GM21737 (cell line): ENCODE measurements at regions not wholly inside any gene's neighbourhood (a gene's known extent, or its start where the extent isn't known, plus 50 kb on each side); places are given as distances from the start of the nearest gene placed in this dataset.

Experiments
- ATAC-seq: cut with Tn5 transposase; IDR thresholded peaks from one replicate; pipeline ENCODE4 v1.9.1; 2021; ENCODE audit warnings: mild to moderate bottlenecking, moderate library complexity; ENCODE audit not compliant: unreplicated experiment

DNA sequence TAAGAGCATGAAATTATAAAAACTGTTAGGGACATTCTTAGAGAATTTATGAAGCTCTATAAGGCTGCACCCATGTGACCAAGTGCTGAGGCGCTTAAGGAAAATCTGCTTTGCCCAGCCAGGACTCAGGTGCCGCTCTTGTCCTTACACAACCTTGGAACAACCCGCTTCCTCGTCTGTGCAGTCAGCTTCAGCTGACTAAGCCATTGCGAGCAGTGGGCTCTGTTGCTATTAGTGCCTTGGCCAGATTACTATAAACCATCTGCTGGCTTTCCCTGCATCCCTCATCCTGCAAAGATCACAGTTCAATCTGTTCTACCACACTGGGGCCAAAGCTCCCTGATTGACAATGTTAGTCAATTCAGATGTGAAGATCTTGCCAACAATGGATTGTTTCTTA, 89.1 kb upstream of the E2F3 start:
- ATAC-seq: no peak

- no peak for ATAC-seq
Observed at GRCh38 chr6:20313051-20313450, 88.6 kb upstream of the E2F3 start.

DNA sequence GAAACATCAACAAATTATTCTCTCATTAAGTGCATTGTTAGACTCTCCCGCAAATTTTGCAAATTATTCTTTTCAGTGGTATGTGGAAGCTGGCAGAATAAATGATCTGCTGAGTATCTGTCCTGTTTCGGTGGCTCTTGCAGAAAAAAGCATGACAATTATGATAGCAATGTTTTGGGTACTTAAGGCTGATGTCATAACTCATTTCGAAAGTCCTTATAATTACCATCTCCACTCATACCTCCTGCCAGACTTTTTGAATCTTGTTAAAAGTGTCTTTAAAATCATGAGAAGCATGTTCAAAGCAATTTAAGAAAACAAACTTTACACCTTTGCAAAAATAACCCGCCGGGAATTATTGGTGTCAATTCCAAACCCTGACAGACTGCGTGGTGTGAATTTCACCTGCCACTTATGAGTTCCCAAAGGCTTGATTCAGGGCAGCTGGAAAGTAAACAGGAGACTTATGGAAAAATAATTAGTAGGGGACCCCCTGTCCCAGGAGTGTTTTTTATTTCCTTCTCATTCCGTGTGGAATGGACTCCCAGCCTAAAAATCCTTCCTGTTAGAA, 87.6 kb upstream of the E2F3 start:
- no peak for ATAC-seq

DNA sequence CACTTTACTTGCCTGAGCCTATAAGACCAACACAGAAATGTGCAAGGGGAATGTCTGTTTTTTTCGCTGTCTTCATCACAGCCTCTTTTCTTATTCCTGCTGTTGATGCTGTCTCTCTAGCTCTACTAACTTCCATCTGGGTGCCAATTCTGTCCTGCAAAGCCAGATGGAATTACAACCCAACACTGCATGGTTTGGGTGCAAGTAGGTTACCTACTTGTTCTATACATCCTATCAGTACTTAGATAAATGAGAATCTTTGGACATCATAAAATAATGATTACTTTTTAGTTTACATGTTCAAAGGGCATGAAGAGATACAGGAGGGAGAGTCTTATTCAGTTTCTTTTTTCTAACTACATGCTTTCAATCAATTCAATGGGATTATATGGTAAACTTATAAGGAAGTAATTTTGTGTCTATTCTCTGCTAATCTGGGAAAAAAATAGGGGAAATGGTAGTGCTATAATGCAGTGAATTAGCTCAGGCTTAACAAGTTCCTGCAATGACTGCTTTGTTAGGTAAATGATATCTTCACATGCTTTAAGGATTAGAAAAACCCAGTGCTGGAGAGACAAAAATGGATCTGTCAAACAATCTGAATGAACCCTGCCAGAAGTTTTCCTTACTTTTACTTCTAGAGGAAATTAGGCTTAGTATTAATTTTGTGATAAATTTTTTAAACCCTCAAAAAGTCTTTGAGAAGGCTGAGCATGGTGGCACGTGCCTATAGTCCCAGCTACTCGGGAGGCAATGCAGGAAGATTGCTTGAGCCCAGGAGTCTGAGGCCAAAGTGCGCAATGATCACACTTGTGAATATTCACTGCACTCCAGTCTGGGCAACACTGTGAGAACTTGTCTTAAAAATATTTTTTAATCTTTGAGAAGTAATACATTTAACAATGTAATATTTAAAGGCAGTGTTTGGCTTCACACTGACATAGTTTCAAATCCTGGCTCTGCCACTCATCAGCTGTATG, 86.5 kb upstream of the E2F3 start:
- no peak for ATAC-seq

GRCh38 chr6:20317430-20317829, 84.2 kb upstream of the E2F3 start:
- no peak for ATAC-seq

GRCh38 chr6:20318851-20319387, 82.8 kb upstream of the E2F3 start:
- ATAC-seq: no peak

DNA sequence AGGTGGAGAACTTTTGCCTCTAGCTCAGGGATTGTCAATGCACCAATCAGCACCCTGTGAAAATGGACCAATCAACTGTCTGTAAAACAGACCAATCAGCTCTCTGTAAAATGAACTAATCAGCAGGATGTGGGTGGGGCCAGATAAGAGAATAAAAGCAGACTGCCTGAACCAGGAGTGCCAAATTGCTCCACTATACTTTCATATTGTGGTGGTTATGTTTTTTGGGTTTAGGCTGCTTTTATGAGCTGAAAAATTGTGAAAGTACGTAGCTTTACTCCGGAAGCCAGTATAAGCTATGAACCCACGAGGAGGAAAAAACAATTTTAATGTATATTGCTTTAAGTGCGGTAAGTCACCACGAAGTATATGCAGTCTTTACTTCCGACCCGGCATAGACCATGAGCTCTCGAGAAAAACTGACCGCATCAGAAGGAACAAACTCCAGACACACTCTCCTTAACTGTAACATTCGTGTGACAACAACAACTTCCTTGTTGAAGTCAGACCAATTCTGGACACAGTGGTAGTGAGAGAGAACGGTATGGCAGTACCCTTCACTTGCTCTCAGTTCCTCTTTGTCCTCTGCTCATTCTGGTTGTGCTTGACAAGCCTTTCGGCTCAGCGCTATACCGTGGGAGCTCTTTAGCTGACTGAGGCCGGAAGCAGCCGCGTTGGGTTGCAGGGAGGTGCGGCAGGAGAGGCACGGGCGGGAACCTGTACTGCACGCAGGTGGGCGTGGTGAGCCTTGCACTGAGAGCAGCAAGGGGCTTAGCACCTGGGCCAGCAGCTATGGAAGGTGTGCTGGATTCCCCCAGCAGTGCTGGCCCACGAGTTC, 81.9 kb upstream of the E2F3 start:
- peak; percentile 99 for ATAC-seq

DNA sequence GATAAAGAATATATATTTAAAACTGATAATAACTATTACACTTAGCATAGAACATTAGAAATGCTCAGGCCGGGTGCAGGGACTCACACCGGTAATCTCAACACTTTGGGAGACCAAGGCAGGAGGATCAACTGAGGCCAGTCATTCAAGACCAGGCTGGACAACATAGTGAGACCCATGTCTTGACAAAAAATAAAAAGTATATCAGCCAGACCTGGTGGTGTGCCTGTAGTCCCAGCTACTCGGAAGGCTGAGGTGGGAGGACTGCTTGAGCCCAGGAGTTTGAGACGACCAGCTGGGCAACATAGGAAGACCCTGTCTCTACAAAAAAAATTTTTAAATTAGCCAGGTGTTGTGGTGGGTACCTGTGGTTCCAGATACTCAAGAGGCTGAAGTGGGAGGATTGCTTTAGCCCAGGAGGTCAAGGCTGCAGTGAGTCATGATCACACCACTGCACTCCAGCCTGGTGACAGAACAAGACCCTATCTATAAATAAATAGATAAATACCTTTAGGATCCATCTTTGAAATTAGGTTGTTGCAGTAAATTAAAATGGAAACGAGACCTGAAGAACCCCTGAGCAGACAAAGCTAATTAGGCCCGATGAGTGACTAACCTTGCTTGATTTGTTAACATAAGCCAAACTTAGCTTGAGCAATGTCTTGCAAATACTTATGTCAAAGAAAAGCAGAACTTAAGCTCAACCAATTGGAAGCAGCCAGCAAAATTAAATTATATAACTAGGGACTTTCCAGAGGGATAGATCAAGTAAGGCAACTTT, 75.8 kb upstream of the E2F3 start:
- ATAC-seq: no peak

GRCh38 chr6:20326422-20326728, 75.3 kb upstream of the E2F3 start:
- no peak for ATAC-seq

DNA sequence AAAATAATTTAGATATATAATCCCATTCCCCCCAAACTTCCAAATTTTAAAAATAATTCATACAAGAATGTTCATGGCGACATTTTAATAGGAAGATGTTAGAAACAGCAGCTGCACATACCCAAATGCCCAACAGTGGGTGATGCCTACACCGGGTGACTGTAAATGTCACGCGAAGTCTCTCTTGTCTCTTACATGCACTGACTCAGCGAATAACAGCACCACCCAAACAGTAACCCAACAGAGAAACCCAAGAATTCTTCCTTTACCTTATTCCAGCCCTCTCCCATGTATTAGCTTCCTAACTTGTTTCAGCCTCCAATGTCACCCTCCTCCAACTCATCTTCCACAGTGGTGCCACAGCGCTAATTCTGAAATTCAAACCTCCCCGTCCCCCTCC, 74.5 kb upstream of the E2F3 start:
- ATAC-seq: no peak

GRCh38 chr6:20328266-20328923, 73.3 kb upstream of the E2F3 start:
- no peak for ATAC-seq

- ATAC-seq: no peak
Observed at GRCh38 chr6:20328924-20329300, 72.8 kb upstream of the E2F3 start.

- ATAC-seq: no peak
Observed at GRCh38 chr6:20331042-20331441, 70.6 kb upstream of the E2F3 start.

DNA sequence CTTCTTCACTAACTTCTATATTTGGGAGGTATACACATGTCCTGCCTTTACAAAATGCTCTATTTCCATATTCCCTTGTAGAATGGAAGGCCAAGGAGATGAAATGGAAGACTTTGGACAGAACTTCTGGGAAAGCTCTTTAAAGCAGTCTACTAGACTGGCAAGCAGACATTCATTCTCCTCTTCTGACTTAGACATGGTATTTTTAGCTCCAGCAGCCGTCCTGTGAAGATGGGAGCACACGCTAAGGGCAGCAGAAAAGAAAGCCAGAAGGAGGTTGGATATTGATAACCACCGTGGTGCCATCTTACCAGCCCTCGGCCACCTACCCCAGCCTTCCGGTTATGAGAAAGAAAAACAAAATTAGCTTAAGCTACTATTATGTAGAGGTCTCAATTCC, 70.1 kb upstream of the E2F3 start:
- ATAC-seq: no peak

GRCh38 chr6:20332441-20333006, 69.2 kb upstream of the E2F3 start:
- ATAC-seq: no peak

DNA sequence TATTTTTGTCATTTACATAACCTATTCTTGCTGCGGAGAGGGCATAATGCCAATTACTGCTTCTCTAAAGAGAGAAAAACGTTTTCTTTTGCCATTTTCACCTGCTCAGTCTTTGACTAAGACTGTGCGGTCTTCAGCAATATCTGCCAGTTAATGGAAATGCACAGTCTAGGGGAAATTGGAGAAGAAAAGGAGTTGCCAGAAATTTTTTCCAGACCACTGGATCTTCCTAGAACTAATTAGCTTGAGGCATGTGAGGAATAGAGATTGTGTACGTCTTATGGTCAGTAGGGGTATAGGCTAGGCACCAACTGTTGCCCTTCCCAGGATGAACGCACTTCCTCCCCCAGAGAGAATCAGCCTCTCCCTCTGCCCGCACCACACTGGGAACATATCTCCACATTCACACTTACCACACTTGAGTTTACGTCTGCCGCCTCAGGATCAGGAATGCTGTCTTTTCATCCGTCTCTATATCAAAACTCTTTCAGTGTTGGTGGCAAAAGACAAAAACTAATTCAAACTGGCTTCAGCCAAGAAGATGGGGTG, 67.9 kb upstream of the E2F3 start:
- ATAC-seq: no peak

GRCh38 chr6:20334334-20334733, 67.3 kb upstream of the E2F3 start:
- ATAC-seq: no peak

DNA sequence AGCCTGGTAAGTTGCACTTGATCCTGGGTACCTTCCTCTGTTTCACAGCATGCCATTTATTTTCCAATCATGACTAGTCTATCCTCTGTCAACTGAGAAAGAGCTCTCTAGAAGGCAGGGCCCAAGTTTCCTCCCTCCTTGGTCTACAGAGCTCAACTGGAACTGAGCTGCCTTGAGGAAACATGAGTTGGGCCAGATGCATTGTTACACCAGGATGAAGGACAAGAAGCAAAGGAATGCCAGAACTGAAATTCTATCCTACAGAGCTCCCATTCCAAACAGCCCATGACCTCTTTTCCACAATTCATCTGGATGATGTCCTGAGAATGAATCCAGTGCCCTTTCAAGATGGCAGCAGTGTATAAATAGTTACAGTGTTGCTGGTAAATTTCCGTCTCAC, 66.7 kb upstream of the E2F3 start:
- ATAC-seq: no peak

DNA sequence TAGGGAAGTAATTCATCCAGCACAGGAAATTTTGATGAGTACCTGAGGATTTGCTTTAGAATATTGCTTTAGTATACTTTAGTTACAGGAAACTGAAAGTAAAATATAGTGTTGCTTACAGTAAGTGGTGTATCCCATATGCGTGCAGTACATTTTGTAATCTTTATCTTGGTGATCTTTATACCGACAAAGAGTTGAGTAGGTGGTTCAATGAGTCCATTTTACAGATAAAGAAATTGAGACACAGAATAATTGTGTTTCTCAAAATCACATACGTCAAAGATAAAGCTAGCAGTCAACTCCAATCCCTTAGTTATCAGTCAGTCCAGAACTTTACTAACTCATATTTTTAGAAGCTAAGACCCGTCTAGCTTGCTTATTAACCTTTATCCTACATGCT, 65.8 kb upstream of the E2F3 start:
- ATAC-seq: no peak

DNA sequence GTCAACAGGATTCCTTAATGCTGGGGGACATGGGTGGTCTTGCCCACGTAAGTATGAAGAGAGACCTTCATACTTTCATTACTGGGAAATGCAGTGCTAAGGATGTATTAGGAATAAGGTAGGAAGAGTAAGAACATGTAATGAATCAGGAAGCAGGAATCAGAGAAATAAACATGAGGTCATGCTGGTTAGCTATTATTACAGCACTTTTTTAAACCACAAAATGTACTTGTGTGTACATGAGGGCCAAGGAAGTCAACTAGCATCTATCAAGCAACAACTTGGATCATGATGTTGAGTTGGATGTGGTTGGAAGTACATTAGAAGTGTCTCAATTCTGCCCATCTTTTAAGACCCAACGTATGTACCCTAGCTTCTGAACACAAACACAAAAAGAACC, 63.5 kb upstream of the E2F3 start:
- no peak for ATAC-seq
